Left renal cortex interstitium (tissue), 4 donors: ENCODE measurements at regions not wholly inside any gene's neighbourhood (a gene's known extent, or its start where the extent isn't known, plus 50 kb on each side); places are given as distances from the start of the nearest gene placed in this dataset.
"Not testable (repeated sequence)": the region's sequence is repeated elsewhere in the genome, so short reads cannot be mapped to it uniquely, and the experiment has no call there.

Experiments
- DNase-seq, 4 donors: peaks; one replicate each; pipeline ENCODE4 v3.0.0-alpha.2; 2013; ENCODE audit warnings: low read depth in 4 of 4, low spot score in 2 of 4, missing footprints in 1 of 4

- DNase-seq: no peak
These were observed 1308.1 kb upstream of the GJE1 start for GRCh38 chr6:140824595-140824994.

- no peak for DNase-seq
These were observed 1311.5 kb upstream of the GJE1 start for GRCh38 chr6:140821196-140821595.

- DNase-seq: no peak
These were observed 1315.5 kb upstream of the GJE1 start for GRCh38 chr6:140817176-140817575.

GRCh38 chr6:140816681-140817080 is 1316.0 kb upstream of the GJE1 start:
- no peak for DNase-seq

- DNase-seq: no peak
These were observed 1320.1 kb upstream of the GJE1 start for GRCh38 chr6:140812636-140813035.

- no peak for DNase-seq
These were observed 1321.1 kb upstream of the GJE1 start for GRCh38 chr6:140811642-140812041.

GRCh38 chr6:140809694-140810101 is 1323.0 kb upstream of the GJE1 start:
- DNase-seq: no peak

GRCh38 chr6:140806431-140806830 is 1326.3 kb upstream of the GJE1 start:
- no peak for DNase-seq

GRCh38 chr6:140794544-140794943 is 1338.2 kb upstream of the GJE1 start:
- DNase-seq: no peak

- DNase-seq: no peak
These were observed 1342.6 kb upstream of the GJE1 start for GRCh38 chr6:140790109-140790508.

GRCh38 chr6:140789466-140789865 is 1343.3 kb upstream of the GJE1 start:
- DNase-seq: no peak

GRCh38 chr6:140785926-140786325 is 1346.8 kb upstream of the GJE1 start:
- no peak for DNase-seq

GRCh38 chr6:140784573-140784972 is 1348.2 kb upstream of the GJE1 start:
- DNase-seq: no peak

GRCh38 chr6:140783504-140783903 is 1349.2 kb upstream of the GJE1 start:
- not testable (repeated sequence) for DNase-seq

- DNase-seq: no peak
These were observed 1349.8 kb upstream of the GJE1 start for GRCh38 chr6:140782941-140783340.

- DNase-seq: no peak
These were observed 1352.6 kb upstream of the GJE1 start for GRCh38 chr6:140779991-140780596.

GRCh38 chr6:140779341-140779740 is 1353.4 kb upstream of the GJE1 start:
- no peak for DNase-seq

GRCh38 chr6:140777780-140778179 is 1354.9 kb upstream of the GJE1 start:
- DNase-seq: no peak

- DNase-seq: no peak
These were observed 1357.7 kb upstream of the GJE1 start for GRCh38 chr6:140775061-140775460.

- no peak for DNase-seq
These were observed 1358.6 kb upstream of the GJE1 start for GRCh38 chr6:140774080-140774505.

- DNase-seq: no peak
These were observed 1359.4 kb upstream of the GJE1 start for GRCh38 chr6:140773276-140773675.

GRCh38 chr6:140772576-140772975 is 1360.1 kb upstream of the GJE1 start:
- DNase-seq: no peak

- DNase-seq: no peak
These were observed 1364.6 kb upstream of the GJE1 start for GRCh38 chr6:140768133-140768532.
